ENCODE measurements at regions not wholly inside any gene's neighbourhood (a gene's known extent, or its start where the extent isn't known, plus 50 kb on each side); places are given as distances from the start of the nearest gene placed in this dataset.

DNA sequence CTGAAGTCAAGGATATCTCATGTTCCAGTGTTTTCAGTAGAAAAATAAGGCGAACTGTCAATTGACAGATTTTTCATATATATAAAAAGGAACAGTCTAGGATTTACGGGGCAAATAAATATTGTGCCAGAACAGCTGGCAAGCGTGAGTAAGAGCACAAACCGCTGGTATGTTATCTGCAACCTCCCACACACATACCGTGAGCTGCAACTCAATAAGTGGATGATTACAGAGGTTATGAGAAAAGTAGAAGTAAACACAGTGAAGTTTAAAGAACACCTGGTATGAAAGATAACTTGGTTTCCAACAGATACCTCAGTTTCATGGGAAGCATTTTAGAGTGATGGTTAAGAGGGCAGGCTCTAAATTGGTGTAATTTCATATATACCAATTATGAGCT is 733.4 kb downstream of the TUSC7 start:
- no peaks in the 10 kb centered on the region for H3K27me3 ChIP-seq (ENCODE audit: insufficient read depth, low read depth)
- H3K27ac ChIP-seq: no peak overlapping the region
- no peak overlapping the region for H2AFZ ChIP-seq (ENCODE audit: low read depth)
- H4K20me1 ChIP-seq (ENCODE audit: insufficient read depth): no peaks in the 10 kb centered on the region
- no peaks in the 10 kb centered on the region for H3K36me3 ChIP-seq (ENCODE audit: insufficient read depth)
- no peak overlapping the region for H3K4me2 ChIP-seq
- H3K4me3 ChIP-seq (IDR thresholded peaks at IDR 0.05; ENCODE audit: insufficient read depth, low read depth, low read length): no peak overlapping the region
- TF ChIP-seq, protein P1, sequence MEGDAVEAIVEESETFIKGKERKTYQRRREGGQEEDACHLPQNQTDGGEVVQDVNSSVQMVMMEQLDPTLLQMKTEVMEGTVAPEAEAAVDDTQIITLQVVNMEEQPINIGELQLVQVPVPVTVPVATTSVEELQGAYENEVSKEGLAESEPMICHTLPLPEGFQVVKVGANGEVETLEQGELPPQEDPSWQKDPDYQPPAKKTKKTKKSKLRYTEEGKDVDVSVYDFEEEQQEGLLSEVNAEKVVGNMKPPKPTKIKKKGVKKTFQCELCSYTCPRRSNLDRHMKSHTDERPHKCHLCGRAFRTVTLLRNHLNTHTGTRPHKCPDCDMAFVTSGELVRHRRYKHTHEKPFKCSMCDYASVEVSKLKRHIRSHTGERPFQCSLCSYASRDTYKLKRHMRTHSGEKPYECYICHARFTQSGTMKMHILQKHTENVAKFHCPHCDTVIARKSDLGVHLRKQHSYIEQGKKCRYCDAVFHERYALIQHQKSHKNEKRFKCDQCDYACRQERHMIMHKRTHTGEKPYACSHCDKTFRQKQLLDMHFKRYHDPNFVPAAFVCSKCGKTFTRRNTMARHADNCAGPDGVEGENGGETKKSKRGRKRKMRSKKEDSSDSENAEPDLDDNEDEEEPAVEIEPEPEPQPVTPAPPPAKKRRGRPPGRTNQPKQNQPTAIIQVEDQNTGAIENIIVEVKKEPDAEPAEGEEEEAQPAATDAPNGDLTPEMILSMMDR (conservative IDR thresholded peaks at IDR 0.05; ENCODE audit: low read depth, low read length): no peak
- H3K9ac ChIP-seq: no peak overlapping the region
- no peaks in the 10 kb centered on the region for H3K79me2 ChIP-seq (ENCODE audit: insufficient read depth, low read depth)
- no peaks in the 10 kb centered on the region for H3K4me1 ChIP-seq (ENCODE audit: low read depth, poor library complexity, severe bottlenecking)

DNA sequence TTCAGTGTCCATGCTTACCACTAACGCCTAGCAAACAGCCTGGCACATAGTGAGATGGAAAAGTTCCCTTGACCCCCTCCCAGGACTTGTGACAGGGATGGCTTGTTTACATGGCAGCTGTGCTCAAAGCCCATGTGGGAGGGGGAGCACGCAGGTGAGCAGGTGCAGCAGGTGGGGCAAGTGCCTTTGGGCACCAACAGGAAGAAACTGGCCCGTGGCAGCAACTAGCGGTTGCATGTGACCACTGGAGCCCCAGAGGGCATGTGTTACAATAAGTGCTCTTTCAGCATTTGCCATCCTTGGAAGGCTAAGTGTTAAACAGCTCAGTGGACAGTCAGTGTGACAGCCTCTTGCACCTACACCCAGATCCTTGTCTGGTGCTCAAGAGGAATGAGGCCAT is 734.6 kb downstream of the TUSC7 start:
- TF ChIP-seq, protein P1 (conservative IDR thresholded peaks at IDR 0.05; ENCODE audit: low read depth, low read length): no peak
- H3K4me3 ChIP-seq (IDR thresholded peaks at IDR 0.05; ENCODE audit: insufficient read depth, low read depth, low read length): no peak overlapping the region
- H3K79me2 ChIP-seq (ENCODE audit: insufficient read depth, low read depth): no peaks in the 10 kb centered on the region

DNA sequence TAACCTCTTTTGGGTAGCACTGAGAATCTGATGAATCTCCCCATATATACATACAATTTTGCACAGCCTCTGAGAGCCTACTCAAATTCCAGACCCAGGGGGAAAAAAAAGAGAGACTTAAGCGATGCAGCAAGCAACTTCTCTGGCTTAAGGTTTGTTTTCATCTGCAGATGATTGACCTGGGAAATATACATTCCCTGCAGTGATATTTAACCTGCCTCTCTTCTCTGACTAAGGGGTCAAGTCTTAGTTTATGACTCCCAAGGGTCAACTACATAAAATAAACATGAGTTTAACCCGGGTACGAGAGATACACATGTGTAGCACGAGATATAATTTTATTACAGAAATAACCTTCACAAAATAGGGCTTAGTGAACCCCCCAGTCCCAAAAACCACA is 737.8 kb downstream of the TUSC7 start:
- no peak overlapping the region for H2AFZ ChIP-seq (ENCODE audit: low read depth)
- TF ChIP-seq, protein P1 (conservative IDR thresholded peaks at IDR 0.05; ENCODE audit: low read depth, low read length): no peak
- H3K9ac ChIP-seq: no peak overlapping the region

More for the DNA sequence above, 734.6 kb downstream of the TUSC7 start:
- H3K4me2 ChIP-seq: no peak overlapping the region
- no peaks in the 10 kb centered on the region for H4K20me1 ChIP-seq (ENCODE audit: insufficient read depth)
- no peaks in the 10 kb centered on the region for H3K36me3 ChIP-seq (ENCODE audit: insufficient read depth)
- H3K9ac ChIP-seq: no peak overlapping the region
- no peak overlapping the region for H2AFZ ChIP-seq (ENCODE audit: low read depth)
- H3K27ac ChIP-seq: no peak overlapping the region
- no peaks in the 10 kb centered on the region for H3K27me3 ChIP-seq (ENCODE audit: insufficient read depth, low read depth)
- H3K4me1 ChIP-seq (ENCODE audit: low read depth, poor library complexity, severe bottlenecking): no peaks in the 10 kb centered on the region

DNA sequence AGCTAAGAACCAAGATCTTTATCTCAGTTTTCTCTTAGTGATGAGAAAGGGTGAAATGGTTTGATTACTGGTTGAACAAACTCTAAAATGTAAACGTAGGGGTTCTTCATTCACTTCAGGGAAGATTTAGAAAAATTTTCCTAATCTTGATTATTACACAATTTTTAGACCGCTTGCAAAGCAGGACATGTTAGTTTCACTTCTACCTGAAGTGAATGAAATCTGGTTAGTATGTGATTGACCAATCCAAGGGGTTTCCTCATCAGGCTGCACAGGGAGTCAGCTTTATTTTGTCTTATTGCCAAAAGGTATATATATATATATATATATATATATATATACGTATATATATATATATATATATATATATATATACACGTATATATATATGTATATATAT is 740.4 kb downstream of the TUSC7 start:
- Histone ChIP-seq H3K4me1 (ENCODE audit: low read depth, poor library complexity, severe bottlenecking) (no peaks in the 10 kb centered on the region), H4K20me1 (ENCODE audit: insufficient read depth) (no peaks in the 10 kb centered on the region), H3K36me3 (ENCODE audit: insufficient read depth) (no peaks in the 10 kb centered on the region), H3K79me2 (ENCODE audit: insufficient read depth, low read depth) (no peaks in the 10 kb centered on the region), H3K9ac (no peak overlapping the region), H3K4me2 (no peak overlapping the region), H3K27me3 (ENCODE audit: insufficient read depth, low read depth) (no peaks in the 10 kb centered on the region), H2AFZ (ENCODE audit: low read depth) (no peak overlapping the region), H3K4me3 (IDR thresholded peaks at IDR 0.05; ENCODE audit: insufficient read depth, low read depth, low read length) (no peak overlapping the region), H3K27ac (no peak overlapping the region)
- TF ChIP-seq, protein P1 (conservative IDR thresholded peaks at IDR 0.05; ENCODE audit: low read depth, low read length): no peak

More for the DNA sequence above, 737.8 kb downstream of the TUSC7 start:
- H3K79me2 ChIP-seq (ENCODE audit: insufficient read depth, low read depth): no peaks in the 10 kb centered on the region
- no peak overlapping the region for H3K4me2 ChIP-seq
- H3K27me3 ChIP-seq (ENCODE audit: insufficient read depth, low read depth): no peaks in the 10 kb centered on the region
- no peaks in the 10 kb centered on the region for H3K36me3 ChIP-seq (ENCODE audit: insufficient read depth)
- H3K4me1 ChIP-seq (ENCODE audit: low read depth, poor library complexity, severe bottlenecking): no peaks in the 10 kb centered on the region
- no peak overlapping the region for H3K27ac ChIP-seq
- H3K4me3 ChIP-seq (IDR thresholded peaks at IDR 0.05; ENCODE audit: insufficient read depth, low read depth, low read length): no peak overlapping the region
- H4K20me1 ChIP-seq (ENCODE audit: insufficient read depth): no peaks in the 10 kb centered on the region

All from KMS-11 (cell line).